Osteocyte (in vitro differentiated cells): ENCODE measurements at regions not wholly inside any gene's neighbourhood (a gene's known extent, or its start where the extent isn't known, plus 50 kb on each side); places are given as distances from the start of the nearest gene placed in this dataset.
"Not testable (repeated sequence)": the region's sequence is repeated elsewhere in the genome, so short reads cannot be mapped to it uniquely, and the experiment has no call there.

Experiments used
- DNase-seq: peaks from one replicate; pipeline ENCODE4 v3.0.0; 2021; ENCODE audit warnings: mixed read lengths; ENCODE audit not compliant: unreplicated experiment; ENCODE audit errors: extremely low spot score
- H3K27ac Mint-ChIP-seq: one replicate; pipeline ENCODE4 v1.8.0; 2021; ENCODE audit warnings: mild to moderate bottlenecking, mixed read lengths; ENCODE audit not compliant: unreplicated experiment
- H3K27me3 Mint-ChIP-seq: one replicate; pipeline ENCODE4 v1.8.0; 2021; ENCODE audit warnings: mixed read lengths; ENCODE audit not compliant: unreplicated experiment
- H3K36me3 Mint-ChIP-seq: one replicate; pipeline ENCODE4 v1.8.0; 2021; ENCODE audit warnings: mixed read lengths; ENCODE audit not compliant: unreplicated experiment
- H3K4me1 Mint-ChIP-seq: one replicate; pipeline ENCODE4 v1.8.0; 2021; ENCODE audit warnings: mixed read lengths; ENCODE audit not compliant: unreplicated experiment
- H3K4me3 Mint-ChIP-seq: one replicate; pipeline ENCODE4 v1.8.0; 2021; ENCODE audit warnings: mild to moderate bottlenecking, moderate library complexity, mixed read lengths; ENCODE audit not compliant: unreplicated experiment
- H3K9me3 Mint-ChIP-seq: one replicate; pipeline ENCODE4 v1.8.0; 2021; ENCODE audit warnings: mixed read lengths; ENCODE audit not compliant: unreplicated experiment
- CTCF ChIP-seq: fragments of 200-600 bp; sonication (generic); IDR thresholded peaks from 2 replicates; pipeline ENCODE4 v1.5.0; 2021; ENCODE audit warnings: antibody characterized with exemption, mild to moderate bottlenecking, moderate library complexity

DNA sequence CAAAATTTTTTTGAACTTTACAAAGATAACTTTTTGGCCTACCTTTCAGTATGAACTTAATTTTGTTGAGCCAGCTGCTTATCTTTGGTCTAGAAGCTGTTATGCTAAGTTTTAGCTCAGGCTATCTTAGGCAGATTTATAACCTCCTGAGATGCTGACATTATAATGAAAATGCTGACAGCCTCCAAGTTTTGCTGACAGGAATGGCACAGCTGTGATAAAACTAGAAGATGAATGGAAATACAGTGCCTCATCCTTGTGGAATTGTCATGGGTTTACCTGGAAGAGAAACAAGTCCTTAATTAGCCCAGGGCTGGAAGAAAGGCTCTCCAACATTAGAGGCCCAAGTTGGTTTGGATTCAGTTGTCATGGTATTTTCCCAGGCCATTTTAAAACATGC lies 123.3 kb downstream of the OXSM start:
- no peak overlapping the region for H3K27ac Mint-ChIP-seq
- no peak for TF ChIP-seq CTCF
- peaks cover 27% of the 10 kb centered on the region for H3K27me3 Mint-ChIP-seq
- peaks cover 4% of the 10 kb centered on the region for H3K9me3 Mint-ChIP-seq
- DNase-seq, result no peak
- no peaks in the 10 kb centered on the region for H3K36me3 Mint-ChIP-seq
- no peak overlapping the region for H3K4me3 Mint-ChIP-seq
- no peaks in the 10 kb centered on the region for H3K4me1 Mint-ChIP-seq

DNA sequence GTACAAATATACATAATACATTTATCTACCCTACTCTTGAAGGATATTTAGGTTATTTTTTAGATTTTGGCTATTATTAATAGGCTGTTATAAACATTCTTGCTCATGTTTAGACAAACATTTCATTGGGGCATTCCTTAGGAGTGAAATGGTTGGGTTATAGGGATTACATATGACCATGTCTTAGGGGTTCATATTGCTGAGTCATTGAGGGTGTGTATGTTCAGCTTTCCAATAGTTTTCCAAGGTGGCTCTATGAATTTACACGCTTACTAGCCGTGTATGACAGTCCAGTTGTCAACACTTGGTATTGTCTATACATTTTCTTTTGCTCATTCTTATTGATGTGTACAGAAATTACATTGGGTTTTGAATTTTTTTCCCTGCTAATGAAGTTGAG lies 125.8 kb downstream of the OXSM start:
- Mint-ChIP-seq H3K9me3 (peaks cover 4% of the 10 kb centered on the region), H3K36me3 (no peaks in the 10 kb centered on the region), H3K4me1 (no peaks in the 10 kb centered on the region), H3K27me3 (peaks cover 24% of the 10 kb centered on the region), H3K4me3 (no peak overlapping the region), H3K27ac (no peak overlapping the region)
- TF ChIP-seq CTCF, result no peak
- no peak for DNase-seq

DNA sequence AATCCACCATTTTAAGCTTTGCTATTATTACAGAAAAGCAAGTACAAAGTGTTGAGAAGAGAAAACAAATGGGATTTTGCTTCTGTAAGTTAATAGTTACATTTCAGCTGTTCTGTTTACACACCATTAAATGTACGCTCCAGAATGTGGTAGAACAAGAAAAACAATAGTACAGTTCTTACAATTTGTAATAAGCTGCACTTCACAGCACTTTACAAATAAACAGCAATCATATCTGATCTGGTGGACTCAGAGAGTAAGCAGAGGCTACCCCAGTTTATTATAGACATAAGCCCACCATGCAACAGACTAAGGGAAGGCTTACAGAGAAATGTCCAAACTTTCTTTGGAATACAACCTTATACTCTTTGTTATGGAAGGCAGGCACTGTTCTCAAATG lies 126.4 kb downstream of the OXSM start:
- Mint-ChIP-seq H3K27me3 (peaks cover 30% of the 10 kb centered on the region), H3K36me3 (no peaks in the 10 kb centered on the region), H3K4me3 (no peak overlapping the region), H3K9me3 (peaks cover 4% of the 10 kb centered on the region), H3K4me1 (no peaks in the 10 kb centered on the region), H3K27ac (no peak overlapping the region)
- TF ChIP-seq CTCF, result no peak
- no peak for DNase-seq

DNA sequence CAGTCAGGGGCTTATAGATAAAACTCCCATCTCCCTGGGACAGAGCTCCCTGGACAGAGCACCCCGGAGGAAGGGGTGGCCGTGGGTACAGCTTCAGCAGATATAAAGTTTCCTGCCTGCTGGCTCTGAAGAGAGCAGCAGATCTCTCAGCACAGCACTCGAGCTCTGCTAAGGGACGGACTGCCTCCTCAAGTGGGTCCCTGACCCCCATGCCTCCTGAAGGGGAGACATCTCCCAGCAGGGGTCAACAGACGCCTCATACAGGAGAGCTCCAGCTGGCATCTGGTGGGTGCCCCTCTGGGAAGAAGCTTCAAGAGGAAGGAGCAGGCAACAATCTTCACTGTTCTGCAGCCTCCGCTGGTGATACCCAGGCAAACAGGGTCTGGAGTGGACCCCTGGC lies 142.1 kb downstream of the OXSM start:
- H3K4me3 Mint-ChIP-seq, DNase-seq, H3K27me3 Mint-ChIP-seq, H3K4me1 Mint-ChIP-seq, H3K36me3 Mint-ChIP-seq, H3K27ac Mint-ChIP-seq: not testable (repeated sequence)
- H3K9me3 Mint-ChIP-seq, result peaks cover 25% of the 10 kb centered on the region

DNA sequence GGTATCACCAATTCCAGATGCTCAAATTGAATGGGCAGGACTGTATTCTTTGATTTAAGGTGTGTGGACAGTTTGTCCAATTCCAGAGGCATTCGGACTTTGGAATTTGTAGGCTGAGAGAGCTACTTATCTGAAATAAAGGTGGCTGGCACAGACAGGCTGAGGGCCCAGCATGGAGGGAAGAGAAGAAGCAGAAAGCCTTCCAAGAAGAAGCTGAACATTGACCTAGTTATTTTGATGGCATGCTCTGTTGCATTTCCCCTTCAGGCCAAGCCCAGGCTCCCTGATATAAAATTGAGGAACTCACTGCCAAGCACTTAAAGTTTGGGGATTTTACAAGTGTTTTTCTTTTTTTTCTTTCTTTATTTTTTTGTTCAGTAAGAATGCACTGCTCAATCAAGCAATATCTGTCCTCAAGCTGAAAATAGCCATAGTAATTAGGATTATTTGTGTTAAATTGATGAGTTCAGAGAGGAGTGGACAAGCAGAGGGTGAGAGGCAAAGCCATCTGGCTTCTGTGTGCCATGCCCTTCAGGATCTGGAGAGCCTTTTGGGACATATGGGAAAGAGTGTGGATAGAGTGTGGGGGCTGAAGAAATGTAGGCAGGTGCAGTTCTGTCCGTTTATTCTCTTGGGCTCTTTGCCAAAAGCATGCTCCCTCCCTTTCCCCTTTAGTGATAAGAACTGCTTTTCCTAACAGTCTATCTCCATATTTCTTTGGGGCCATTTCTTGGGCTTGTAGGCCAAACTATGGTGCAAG lies 148.9 kb downstream of the OXSM start:
- no peak overlapping the region for H3K27ac Mint-ChIP-seq
- H3K27me3 Mint-ChIP-seq, result peaks cover 6% of the 10 kb centered on the region
- no peak overlapping the region for H3K4me3 Mint-ChIP-seq
- no peaks in the 10 kb centered on the region for H3K4me1 Mint-ChIP-seq
- no peaks in the 10 kb centered on the region for H3K36me3 Mint-ChIP-seq
- TF ChIP-seq CTCF, result no peak
- peaks cover 7% of the 10 kb centered on the region for H3K9me3 Mint-ChIP-seq
- no peak for DNase-seq

GRCh38 chr3:25940935-25941334 lies 151.0 kb downstream of the OXSM start:
- Mint-ChIP-seq H3K27me3 (peaks cover 6% of the 10 kb centered on the region), H3K27ac (no peak overlapping the region), H3K9me3 (no peaks in the 10 kb centered on the region), H3K36me3 (no peaks in the 10 kb centered on the region), H3K4me3 (no peak overlapping the region), H3K4me1 (no peaks in the 10 kb centered on the region)
- no peak for DNase-seq
- no peak for TF ChIP-seq CTCF
